NCI-H2029 treated with DMSO at 0.1 percent for 48 hours (cell line): ENCODE measurements at regions not wholly inside any gene's neighbourhood (a gene's known extent, or its start where the extent isn't known, plus 50 kb on each side); places are given as distances from the start of the nearest gene placed in this dataset.

Experiments
- DNase-seq: peaks from one replicate; lab custom pipeline; 2025; lab: John Stamatoyannopoulos, UW

GRCh38 chrX:122777766-122778165, 406.3 kb upstream of the GRIA3 start:
- DNase-seq: no peak

GRCh38 chrX:122783918-122784317, 400.2 kb upstream of the GRIA3 start:
- no peak for DNase-seq

DNA sequence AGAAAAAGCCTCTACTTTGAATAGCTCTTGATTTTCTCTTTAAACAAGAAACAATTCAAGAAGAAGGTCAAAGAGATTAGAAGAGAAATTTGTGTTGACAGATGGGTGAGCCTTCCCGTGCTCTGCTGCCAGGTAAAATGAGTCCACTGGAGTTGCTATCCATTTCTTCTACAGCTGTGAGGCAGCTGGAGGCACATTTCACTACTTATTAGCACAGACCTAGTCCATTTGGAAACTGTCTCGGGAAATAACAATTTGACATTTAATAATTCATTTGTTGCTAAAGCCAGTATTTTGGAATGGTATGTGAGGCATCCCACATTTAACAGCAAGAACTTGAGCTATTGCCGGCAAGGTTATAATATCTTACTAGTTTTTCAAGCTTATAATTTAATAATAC, 396.8 kb upstream of the GRIA3 start:
- no peak for DNase-seq

- DNase-seq: no peak
Measured at GRCh38 chrX:122788216-122788615, 395.9 kb upstream of the GRIA3 start.

DNA sequence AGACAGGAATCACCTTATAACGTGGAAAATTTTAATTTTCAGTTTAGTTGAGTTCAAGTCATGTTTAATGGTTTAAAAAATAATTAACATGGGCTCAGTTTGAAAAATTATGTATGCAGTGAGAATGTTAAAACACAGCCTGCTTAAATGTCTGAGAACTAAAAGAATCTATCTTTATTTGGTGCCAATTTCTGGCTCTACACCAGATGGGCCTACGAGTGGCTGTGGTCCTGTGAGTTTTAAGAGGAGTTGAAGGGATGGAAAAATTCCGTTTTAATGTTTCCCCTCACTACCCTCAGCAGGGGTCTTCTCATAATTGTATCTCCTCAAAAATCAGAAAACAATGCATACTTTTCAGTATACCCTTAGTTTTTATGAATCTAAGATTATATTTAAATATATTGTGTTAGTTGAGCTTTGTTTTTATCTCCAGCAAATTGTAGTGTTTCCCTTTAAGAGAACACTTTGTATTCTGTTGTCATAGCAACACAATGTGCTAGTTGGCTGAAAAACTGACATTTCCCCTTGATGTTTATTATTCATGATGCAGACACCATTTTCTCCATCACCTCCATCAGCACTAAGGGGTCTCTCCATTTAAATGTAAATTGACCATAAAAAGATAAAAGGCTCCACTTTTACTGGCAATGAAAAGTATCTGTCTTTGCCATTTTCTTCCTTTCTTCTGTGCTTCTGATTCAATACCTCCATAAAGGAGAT, 393.5 kb upstream of the GRIA3 start:
- DNase-seq: no peak

DNA sequence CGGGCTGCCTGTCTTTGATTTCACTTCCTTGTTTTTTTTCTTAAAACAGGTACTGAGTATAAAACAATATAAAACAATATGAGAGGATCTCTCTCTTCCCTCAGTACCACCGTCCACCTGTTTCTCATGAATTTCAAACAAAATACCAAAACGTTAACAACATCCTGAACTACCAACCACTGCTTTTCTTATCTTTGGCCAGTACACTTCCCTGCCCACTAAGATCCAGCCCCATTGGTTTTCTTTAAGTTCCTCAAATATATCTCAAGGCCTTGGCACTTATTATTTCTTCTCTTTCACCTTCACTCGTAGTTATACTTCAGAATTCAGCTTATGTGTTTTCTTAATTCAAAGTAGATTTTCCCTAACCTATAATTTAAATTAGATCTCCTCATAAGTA, 370.2 kb upstream of the GRIA3 start:
- no peak for DNase-seq

DNA sequence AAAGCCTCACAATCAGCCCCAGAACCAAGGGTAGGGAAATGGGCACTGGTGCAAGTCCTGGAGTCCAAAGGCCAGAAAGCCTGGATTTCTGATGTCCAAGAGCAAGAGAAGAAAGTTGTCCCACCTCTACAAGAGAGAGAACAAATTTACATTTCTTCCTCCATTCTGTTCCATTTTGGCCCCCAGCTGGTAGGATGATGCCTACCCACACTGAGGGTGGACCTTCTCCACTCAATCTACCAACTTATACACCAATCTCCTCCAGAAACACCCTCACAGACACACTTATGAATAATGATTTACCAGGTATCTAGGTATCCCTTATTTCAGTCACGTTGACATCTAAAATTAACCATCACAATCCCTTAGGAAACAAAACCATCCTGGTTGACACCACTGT, 367.8 kb upstream of the GRIA3 start:
- DNase-seq: no peak

- no peak for DNase-seq
Measured at GRCh38 chrX:122817321-122817955, 366.6 kb upstream of the GRIA3 start.

DNA sequence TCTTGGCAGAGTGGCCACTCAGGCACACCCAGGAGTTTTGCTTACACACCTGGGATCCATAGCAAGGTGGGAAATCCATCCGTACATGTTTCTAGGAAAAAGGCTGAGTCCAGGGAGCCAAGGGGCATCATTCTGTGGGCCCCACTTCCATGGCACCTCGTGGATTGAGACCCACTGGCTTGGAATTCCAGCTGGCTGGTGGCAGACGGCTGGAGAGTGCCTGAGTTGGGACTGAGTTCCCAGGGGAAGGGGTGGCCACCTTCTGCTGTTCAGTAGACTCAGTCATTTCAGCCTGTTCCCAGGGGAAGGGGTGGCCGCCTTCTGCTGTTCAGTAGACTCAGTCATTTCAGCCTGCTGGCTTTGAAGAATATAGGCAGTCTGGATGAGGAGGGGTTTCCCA, 366.0 kb upstream of the GRIA3 start:
- DNase-seq: no peak

DNA sequence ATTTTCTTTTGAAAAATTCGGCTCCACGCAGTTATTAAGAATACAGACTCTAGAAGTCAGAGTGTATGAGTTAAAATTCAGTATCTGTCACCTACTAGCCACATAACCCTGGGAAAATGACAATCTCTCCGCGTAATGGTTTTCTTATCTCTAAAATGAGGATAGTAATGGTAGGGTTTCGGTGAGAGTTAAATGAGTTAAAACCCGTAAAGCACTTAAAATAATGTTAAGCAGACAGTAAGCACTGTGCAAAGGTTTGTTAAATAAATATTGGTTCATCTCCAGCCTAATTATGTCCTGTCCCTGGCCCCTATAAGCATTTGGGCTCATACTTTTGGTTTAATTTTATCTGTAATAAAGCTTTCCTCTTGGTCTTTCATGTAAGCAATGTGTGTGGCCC, 350.8 kb upstream of the GRIA3 start:
- no peak for DNase-seq

- DNase-seq: no peak
Measured at GRCh38 chrX:122835886-122836285, 348.2 kb upstream of the GRIA3 start.

DNA sequence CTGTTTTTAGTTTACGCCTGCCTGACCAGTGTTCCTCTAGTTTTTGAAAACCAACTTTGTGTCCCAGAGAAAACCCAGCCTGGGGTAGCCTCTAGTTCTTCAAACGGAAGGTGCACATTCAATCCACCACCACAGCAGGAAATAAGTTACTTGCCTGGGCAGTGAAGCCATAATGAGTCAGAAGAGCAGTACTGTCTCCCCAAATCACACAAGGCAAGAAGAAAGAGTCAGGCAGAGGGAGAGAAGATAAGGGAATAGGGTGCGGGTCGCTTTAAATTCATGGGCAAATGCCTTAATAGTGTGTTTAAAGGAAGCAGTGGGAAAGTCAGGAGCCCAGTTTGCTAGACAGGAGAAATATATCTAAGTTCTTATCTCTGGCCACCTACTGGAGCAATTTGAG, 333.8 kb upstream of the GRIA3 start:
- DNase-seq: no peak

DNA sequence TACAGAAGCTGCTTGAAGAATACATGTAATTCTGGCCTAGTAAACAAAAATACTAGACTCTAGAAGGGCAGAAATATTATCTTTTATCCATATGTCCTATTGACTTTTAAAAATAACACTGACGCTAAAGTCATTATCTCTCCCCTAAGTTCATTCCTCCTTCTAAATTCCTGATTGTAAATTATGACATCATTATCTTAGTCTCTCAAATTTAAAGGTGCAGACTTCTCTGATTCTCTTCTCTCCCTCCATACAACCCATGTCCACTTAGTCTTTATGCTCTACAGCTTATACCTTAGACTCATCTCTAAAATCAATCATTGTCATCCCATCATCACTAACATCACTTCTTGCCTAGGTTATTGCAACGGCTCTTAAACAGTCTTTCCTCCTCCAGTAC, 327.9 kb upstream of the GRIA3 start:
- no peak for DNase-seq

GRCh38 chrX:122857734-122858133, 326.3 kb upstream of the GRIA3 start:
- DNase-seq: no peak

DNA sequence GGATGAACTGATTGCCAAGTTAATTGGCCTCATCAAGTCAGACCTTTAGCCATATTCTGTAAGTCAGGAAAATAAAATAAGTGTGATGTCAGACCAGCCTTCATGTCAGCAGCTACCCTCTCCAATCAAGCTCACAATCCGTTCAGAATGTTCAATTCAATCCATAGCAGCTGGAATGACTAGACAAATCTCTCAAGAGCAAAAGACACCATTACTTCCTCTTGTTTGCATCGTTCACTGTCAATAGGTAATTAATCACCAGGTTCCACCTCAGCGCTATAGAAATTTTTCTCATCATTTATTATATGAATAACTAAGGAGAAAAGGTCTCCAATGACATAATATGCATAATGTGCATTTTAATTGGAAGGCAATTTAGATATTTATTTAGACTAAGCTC, 321.0 kb upstream of the GRIA3 start:
- DNase-seq: no peak

- DNase-seq: no peak
Measured at GRCh38 chrX:122866532-122866931, 317.5 kb upstream of the GRIA3 start.

- DNase-seq: no peak
Measured at GRCh38 chrX:122868631-122869030, 315.4 kb upstream of the GRIA3 start.

DNA sequence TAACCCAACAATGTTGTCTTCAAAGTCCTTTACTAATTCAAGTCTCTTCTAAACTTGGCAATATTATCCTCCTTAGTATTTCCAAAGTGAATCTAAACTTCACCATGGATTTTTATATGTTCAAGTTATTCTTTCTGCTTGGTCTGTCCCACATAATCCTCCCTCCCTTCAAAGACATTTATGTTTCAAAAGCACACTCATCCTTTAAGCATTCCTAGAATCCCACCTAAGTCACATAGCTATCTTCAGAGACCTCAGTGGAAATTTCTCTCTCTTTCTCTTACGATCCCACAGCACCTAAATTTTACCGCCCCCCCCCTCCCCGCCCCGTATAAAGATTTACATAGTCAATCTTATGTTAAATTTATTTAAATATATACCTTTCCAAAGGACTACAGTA, 314.9 kb upstream of the GRIA3 start:
- no peak for DNase-seq

DNA sequence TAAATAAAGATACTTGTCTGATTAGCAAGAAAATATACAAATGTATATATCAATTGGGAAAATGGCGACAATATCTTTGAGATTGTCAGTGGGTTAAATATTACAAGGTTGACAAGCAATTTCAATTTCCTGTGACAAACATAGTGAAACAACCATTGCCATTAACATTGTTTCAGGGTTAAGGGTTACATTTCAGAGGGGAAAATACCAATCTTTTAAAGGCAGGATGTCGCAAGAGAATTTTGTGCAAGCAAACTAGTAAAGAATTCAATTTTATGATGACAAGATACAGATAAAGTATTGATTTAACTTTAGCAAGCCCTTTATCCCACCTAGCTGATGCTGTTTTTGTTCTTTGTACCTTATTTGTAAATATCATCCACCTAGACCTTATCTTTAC, 305.8 kb upstream of the GRIA3 start:
- DNase-seq: no peak

DNA sequence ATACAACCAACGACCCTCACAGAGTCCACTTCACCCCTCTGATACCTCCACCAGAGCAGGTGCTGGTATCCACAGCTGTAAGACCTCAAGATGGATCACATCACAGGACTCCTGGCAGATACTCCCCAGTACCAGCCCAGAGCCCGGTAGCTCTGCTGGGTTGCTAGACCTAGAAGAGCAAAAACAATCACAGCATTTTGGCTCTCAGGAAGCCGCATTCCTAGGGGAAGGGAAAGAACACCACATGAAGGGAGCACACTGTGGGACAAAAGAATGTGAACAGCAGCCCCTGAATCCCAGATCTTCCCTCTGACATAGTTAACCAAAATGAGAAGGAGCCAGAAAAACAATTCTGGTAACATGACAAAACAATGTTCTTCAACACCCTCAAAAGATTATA, 303.1 kb upstream of the GRIA3 start:
- DNase-seq: no peak

GRCh38 chrX:122890729-122891128, 293.3 kb upstream of the GRIA3 start:
- DNase-seq: no peak

DNA sequence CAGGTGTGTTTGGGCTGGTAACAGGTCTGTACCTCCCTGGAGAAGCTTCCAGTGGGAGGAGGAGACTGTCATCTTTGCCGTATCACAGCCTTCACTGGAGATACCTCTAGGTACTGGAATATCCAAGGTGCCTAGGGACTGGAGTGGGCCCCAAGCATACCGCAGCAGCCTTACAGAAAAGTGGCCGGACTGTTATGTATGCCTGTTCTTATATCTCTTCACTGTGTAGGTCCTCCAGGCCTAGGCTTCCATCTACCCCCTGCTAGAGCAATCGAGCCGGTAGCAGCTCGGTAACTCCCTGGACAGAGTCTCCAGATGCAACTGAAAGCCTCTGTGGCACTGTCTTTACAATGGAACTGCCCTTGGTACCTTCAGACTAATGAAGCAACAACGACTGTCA, 277.4 kb upstream of the GRIA3 start:
- DNase-seq: no peak

DNA sequence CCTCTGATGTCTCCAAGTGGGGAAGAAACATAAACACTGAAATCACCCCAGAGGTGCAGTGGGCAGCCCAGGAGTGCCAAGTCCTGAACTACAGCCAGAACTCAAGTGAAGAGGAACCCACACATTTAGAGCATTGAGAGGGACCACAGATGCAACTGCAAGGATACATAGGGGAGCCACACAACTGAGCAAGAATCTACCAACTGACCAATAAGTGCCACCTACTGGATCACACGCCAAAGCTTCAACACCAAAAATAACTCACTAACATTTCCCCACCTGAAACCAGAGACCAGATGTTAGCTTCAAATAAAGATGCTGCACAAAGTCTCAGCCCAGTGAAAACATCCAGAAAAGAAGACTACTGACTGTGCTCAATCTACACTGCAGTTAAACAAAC, 276.7 kb upstream of the GRIA3 start:
- no peak for DNase-seq

- DNase-seq: no peak
Measured at GRCh38 chrX:122910697-122911096, 273.4 kb upstream of the GRIA3 start.
